ENCODE measurements at regions not wholly inside any gene's neighbourhood (a gene's known extent, or its start where the extent isn't known, plus 50 kb on each side); places are given as distances from the start of the nearest gene placed in this dataset.

- TF ChIP-seq CTCF (IDR thresholded peaks at IDR 0.05) (no peak), JUND (IDR thresholded peaks at IDR 0.05) (no peak), REST (IDR thresholded peaks at IDR 0.05; ENCODE audit: low read depth, low read length) (no peak), SIN3A (IDR thresholded peaks at IDR 0.05; ENCODE audit: borderline replicate concordance, low read depth, low read length) (no peak), NFIC (IDR thresholded peaks at IDR 0.05; ENCODE audit: borderline replicate concordance) (no peak), EZH2phosphoT487 (IDR thresholded peaks at IDR 0.05; ENCODE audit: borderline replicate concordance, low read depth) (no peak)
Measured at GRCh38 chr7:27344471-27344870, 101.9 kb downstream of the EVX1 start.

Measured in SK-N-SH (cell line).